GM23248 (cell line): ENCODE measurements at regions not wholly inside any gene's neighbourhood (a gene's known extent, or its start where the extent isn't known, plus 50 kb on each side); places are given as distances from the start of the nearest gene placed in this dataset.

ENCODE experiments used
- DNase-seq: peaks from one replicate; pipeline ENCODE4 v3.0.0-alpha.2; 2015
- H2AFZ ChIP-seq: fragments of 200-600 bp; sonication (generic); 2 replicates; pipeline ENCODE4 v1.6.1; 2016; ENCODE audit warnings: antibody characterized with exemption
- H3F3A ChIP-seq: fragments of 200-600 bp; sonication (generic); 2 replicates; pipeline ENCODE4 v1.6.1; 2016; ENCODE audit warnings: mild to moderate bottlenecking, antibody characterized with exemption, mixed run types; ENCODE audit not compliant: insufficient read depth
- H3K27ac ChIP-seq: fragments of 200-600 bp; sonication (generic); 2 replicates; pipeline ENCODE4 v1.5.1; 2016; ENCODE audit warnings: mild to moderate bottlenecking
- H3K27me3 ChIP-seq: fragments of 200-600 bp; sonication (generic); replicated peaks from 2 replicates; pipeline ENCODE4 v1.6.1; 2016; ENCODE audit warnings: mild to moderate bottlenecking; ENCODE audit not compliant: insufficient read depth
- H3K36me3 ChIP-seq: fragments of 200-600 bp; sonication (generic); 2 replicates; pipeline ENCODE4 v1.6.1; 2016; ENCODE audit warnings: low read depth, mild to moderate bottlenecking
- H3K4me1 ChIP-seq: fragments of 200-600 bp; sonication (generic); 2 replicates; pipeline ENCODE4 v1.6.1; 2016; ENCODE audit warnings: mild to moderate bottlenecking; ENCODE audit not compliant: insufficient read depth
- H3K4me2 ChIP-seq: fragments of 200-600 bp; sonication (generic); one replicate; pipeline ENCODE4 v1.6.1; 2016; ENCODE audit warnings: mild to moderate bottlenecking; ENCODE audit not compliant: unreplicated experiment
- H3K4me3 ChIP-seq: fragments of 200-600 bp; sonication (generic); 2 replicates; pipeline ENCODE4 v1.5.1; 2016; ENCODE audit warnings: mild to moderate bottlenecking
- H3K79me2 ChIP-seq: fragments of 200-600 bp; sonication (generic); 2 replicates; pipeline ENCODE4 v1.6.1; 2016; ENCODE audit warnings: mild to moderate bottlenecking; ENCODE audit not compliant: insufficient read depth
- H3K9ac ChIP-seq: fragments of 200-600 bp; sonication (generic); 2 replicates; pipeline ENCODE4 v1.6.1; 2016; ENCODE audit warnings: mild to moderate bottlenecking
- H3K9me2 ChIP-seq: fragments of 200-600 bp; sonication (generic); 2 replicates; pipeline ENCODE4 v1.6.1; 2016; ENCODE audit warnings: mixed run types, mild to moderate bottlenecking, moderate library complexity; ENCODE audit not compliant: insufficient read depth
- H3K9me3 ChIP-seq: fragments of 200-600 bp; sonication (generic); one replicate; pipeline ENCODE4 v1.6.1; 2017; ENCODE audit warnings: low read depth
- H4K20me1 ChIP-seq: fragments of 200-600 bp; sonication (generic); 2 replicates; pipeline ENCODE4 v1.6.0; 2016; ENCODE audit not compliant: insufficient read depth
- EZH2 ChIP-seq: fragments of 200-600 bp; sonication (generic); IDR thresholded peaks from 2 replicates; pipeline ENCODE4 v1.6.1; 2018; ENCODE audit warnings: antibody characterized with exemption, mild to moderate bottlenecking; ENCODE audit not compliant: insufficient read depth, poor library complexity, severe bottlenecking
- EZH2phosphoT487 ChIP-seq: fragments of 200-600 bp; sonication (generic); IDR thresholded peaks from 2 replicates; pipeline ENCODE4 v1.6.1; 2018; ENCODE audit warnings: antibody characterized with exemption, moderate library complexity, mild to moderate bottlenecking, low read depth; ENCODE audit not compliant: insufficient read depth
- WGBS, 2 experiments: methylation state at CpG; one replicate each; pipeline ENCODE4 v1.1.6; 2015 to 2017; ENCODE audit warnings: low lambda C conversion rate in 2 of 2, low coverage in 1 of 2; ENCODE audit errors: missing lambda C conversion rate in 2 of 2; 5-methylcytosine and 5-hydroxymethylcytosine counted together
- in situ Hi-C: fragments of 300-500 bp; cut with MboI; formaldehyde crosslinking; loops from 2 replicates; pipeline ENCODE4 v1.15.0; 2020

DNA sequence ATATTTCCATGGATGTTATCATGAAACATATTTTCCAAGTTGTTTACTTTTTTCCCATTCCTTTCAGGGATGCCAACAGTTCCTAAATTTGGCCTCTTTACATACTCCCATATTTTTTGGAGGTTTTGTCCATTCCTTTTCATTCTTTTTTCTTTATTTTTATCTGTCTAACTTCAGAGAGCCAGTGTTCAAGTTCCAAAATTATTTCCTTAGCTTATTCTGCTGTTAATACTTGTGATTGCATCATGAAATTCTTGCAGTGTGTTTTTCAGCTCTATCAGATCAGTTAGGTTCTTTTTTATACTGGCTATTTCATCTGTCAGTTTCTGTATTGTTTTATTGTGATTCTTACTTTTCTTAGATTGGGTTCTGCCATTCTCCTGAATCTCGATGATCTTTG lies 89.9 kb upstream of the TCF21 start:
- Histone ChIP-seq H3K36me3 (no peaks in the 10 kb centered on the region), H3K4me2 (no peak overlapping the region), H3F3A (no peaks in the 10 kb centered on the region), H2AFZ (no peak overlapping the region), H3K9me3 (no peaks in the 10 kb centered on the region), H3K27ac (no peak overlapping the region), H4K20me1 (no peaks in the 10 kb centered on the region), H3K79me2 (no peaks in the 10 kb centered on the region), H3K4me3 (no peak overlapping the region), H3K9me2 (no peaks in the 10 kb centered on the region), H3K27me3 (no peaks in the 10 kb centered on the region), H3K9ac (no peak overlapping the region), H3K4me1 (peaks cover 2% of the 10 kb centered on the region)
- in situ Hi-C loops: no loop called here
- no peak for DNase-seq
- TF ChIP-seq EZH2phosphoT487: no peak
- no peak for TF ChIP-seq EZH2
- 44 to 54% methylated on average over 1 of the region's 1 CpG for WGBS, 2 experiments

DNA sequence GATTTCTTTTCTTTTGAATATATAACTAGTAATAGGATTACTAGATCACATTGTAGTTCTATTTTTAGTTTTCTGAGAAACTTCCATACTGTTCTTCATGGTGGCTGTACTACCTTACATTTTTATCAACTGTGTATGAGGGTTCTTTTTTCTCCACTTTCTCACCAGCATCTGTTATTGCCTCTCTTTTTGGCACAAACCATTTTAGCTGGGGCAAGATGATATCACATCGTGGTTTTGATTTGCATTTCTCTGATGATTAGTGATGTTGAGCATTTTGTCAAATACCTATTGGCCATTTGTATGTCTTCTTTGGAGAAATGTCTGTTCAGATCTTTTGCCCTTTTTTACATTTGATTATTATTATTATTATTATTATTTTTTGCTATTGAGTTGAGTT lies 86.1 kb upstream of the TCF21 start:
- Histone ChIP-seq H2AFZ (no peak overlapping the region), H3F3A (no peaks in the 10 kb centered on the region), H3K9me3 (no peaks in the 10 kb centered on the region), H3K4me2 (no peak overlapping the region), H4K20me1 (no peaks in the 10 kb centered on the region), H3K9ac (no peak overlapping the region), H3K9me2 (no peaks in the 10 kb centered on the region), H3K27ac (no peak overlapping the region), H3K79me2 (no peaks in the 10 kb centered on the region), H3K27me3 (no peaks in the 10 kb centered on the region), H3K36me3 (no peaks in the 10 kb centered on the region), H3K4me3 (no peak overlapping the region), H3K4me1 (peaks cover 10% of the 10 kb centered on the region)
- 85 to 94% methylated on average over 1 of the region's 1 CpG for WGBS, 2 experiments
- DNase-seq: peak; percentile 22
- in situ Hi-C loops: no loop called here
- TF ChIP-seq EZH2: no peak

GRCh38 chr6:133804265-133804664 lies 84.6 kb upstream of the TCF21 start:
- peaks cover 20% of the 10 kb centered on the region for H3K4me1 ChIP-seq
- in situ Hi-C loops: no loop called here
- DNase-seq: peak; percentile 48
- no peaks in the 10 kb centered on the region for H3F3A ChIP-seq
- H3K9me3 ChIP-seq: no peaks in the 10 kb centered on the region
- no peaks in the 10 kb centered on the region for H3K9me2 ChIP-seq
- 77 to 82% methylated on average over 1 of the region's 1 CpG for WGBS, 2 experiments
- TF ChIP-seq EZH2phosphoT487 (no peak), EZH2 (no peak)
- no peaks in the 10 kb centered on the region for H3K36me3 ChIP-seq
- peak overlapping the region; percentile 10 for H3K27ac ChIP-seq
- no peaks in the 10 kb centered on the region for H3K27me3 ChIP-seq
- no peaks in the 10 kb centered on the region for H3K79me2 ChIP-seq
- H4K20me1 ChIP-seq: no peaks in the 10 kb centered on the region
- H2AFZ ChIP-seq: peak overlapping the region; percentile 35; the same call in 1 of the 2 replicates
- H3K4me3 ChIP-seq: no peak overlapping the region
- peak overlapping the region; percentile 17 for H3K4me2 ChIP-seq
- H3K9ac ChIP-seq: no peak overlapping the region

GRCh38 chr6:133805876-133806275 lies 83.0 kb upstream of the TCF21 start:
- Histone ChIP-seq H2AFZ (no peak overlapping the region), H3K79me2 (no peaks in the 10 kb centered on the region), H3K36me3 (no peaks in the 10 kb centered on the region), H3K9ac (no peak overlapping the region), H3F3A (peaks cover 4% of the 10 kb centered on the region; the same call in 1 of the 2 replicates), H3K27me3 (no peaks in the 10 kb centered on the region), H3K4me3 (no peak overlapping the region), H3K4me1 (peaks cover 33% of the 10 kb centered on the region), H3K9me2 (no peaks in the 10 kb centered on the region), H3K27ac (no peak overlapping the region), H3K9me3 (no peaks in the 10 kb centered on the region), H3K4me2 (no peak overlapping the region), H4K20me1 (no peaks in the 10 kb centered on the region)
- DNase-seq: no peak
- in situ Hi-C loops: no loop called here
- no peak for TF ChIP-seq EZH2
- no peak for TF ChIP-seq EZH2phosphoT487
- 68 to 69% methylated on average over 2 of the region's 2 CpGs for WGBS, 2 experiments
